ENCODE measurements at regions not wholly inside any gene's neighbourhood (a gene's known extent, or its start where the extent isn't known, plus 50 kb on each side); places are given as distances from the start of the nearest gene placed in this dataset.
"Not testable (repeated sequence)": the region's sequence is repeated elsewhere in the genome, so short reads cannot be mapped to it uniquely, and the experiment has no call there.

DNA sequence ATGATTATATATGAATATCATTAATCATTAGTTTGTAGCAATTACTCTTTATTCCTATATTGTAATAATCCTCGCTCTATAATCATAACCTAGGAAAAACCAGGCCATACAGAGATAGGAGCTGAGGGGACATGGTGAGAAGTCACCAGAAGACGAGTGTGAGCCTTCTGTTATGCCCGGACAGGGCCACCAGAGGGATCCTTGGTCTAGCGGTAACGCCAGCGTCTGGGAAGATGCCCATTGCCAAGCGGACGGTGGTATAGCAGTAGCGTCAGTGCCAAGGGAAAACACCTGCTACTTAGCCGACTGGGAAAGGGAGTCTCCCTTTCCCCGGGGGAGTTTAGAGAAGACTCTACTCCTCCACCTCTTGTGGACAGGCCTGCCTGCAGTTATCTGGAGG lies 1347.6 kb downstream of the GATA3 start:
- H3K27ac ChIP-seq, POLR2A ChIA-PET, H3K4me3 ChIP-seq, ATAC-seq, H3K4me2 ChIP-seq, H3K4me1 ChIP-seq, H3K9me3 ChIP-seq, FAIRE-seq: not testable (repeated sequence)
- 6% methylated on average over 10 of the region's 11 CpGs for WGBS (ENCODE audit: missing lambda C conversion rate)
- DNase-seq (ENCODE audit: low read depth in 1 of 2, low spot score in 1 of 2) = peak in 1 of 2 experiments; percentile 44
- peak; percentile 17 to 47; a peak in 2 of 5 replicates for TF ChIP-seq RAD21 (conservative IDR thresholded peaks at IDR 0.05 in 1 of 2, IDR thresholded peaks at IDR 0.05 in 1 of 2)
- TF ChIP-seq, protein P1, sequence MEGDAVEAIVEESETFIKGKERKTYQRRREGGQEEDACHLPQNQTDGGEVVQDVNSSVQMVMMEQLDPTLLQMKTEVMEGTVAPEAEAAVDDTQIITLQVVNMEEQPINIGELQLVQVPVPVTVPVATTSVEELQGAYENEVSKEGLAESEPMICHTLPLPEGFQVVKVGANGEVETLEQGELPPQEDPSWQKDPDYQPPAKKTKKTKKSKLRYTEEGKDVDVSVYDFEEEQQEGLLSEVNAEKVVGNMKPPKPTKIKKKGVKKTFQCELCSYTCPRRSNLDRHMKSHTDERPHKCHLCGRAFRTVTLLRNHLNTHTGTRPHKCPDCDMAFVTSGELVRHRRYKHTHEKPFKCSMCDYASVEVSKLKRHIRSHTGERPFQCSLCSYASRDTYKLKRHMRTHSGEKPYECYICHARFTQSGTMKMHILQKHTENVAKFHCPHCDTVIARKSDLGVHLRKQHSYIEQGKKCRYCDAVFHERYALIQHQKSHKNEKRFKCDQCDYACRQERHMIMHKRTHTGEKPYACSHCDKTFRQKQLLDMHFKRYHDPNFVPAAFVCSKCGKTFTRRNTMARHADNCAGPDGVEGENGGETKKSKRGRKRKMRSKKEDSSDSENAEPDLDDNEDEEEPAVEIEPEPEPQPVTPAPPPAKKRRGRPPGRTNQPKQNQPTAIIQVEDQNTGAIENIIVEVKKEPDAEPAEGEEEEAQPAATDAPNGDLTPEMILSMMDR (IDR thresholded peaks at IDR 0.05) = 0 out of 3 replicates have a peak, but pooled peaks have one; percentile 6
- CTCF ChIA-PET = interaction anchor here (1.1 kb wide), 1 partner anchor 47 kb away, joined by 3 read pairs; no protein-coding TSS in a partner anchor

DNA sequence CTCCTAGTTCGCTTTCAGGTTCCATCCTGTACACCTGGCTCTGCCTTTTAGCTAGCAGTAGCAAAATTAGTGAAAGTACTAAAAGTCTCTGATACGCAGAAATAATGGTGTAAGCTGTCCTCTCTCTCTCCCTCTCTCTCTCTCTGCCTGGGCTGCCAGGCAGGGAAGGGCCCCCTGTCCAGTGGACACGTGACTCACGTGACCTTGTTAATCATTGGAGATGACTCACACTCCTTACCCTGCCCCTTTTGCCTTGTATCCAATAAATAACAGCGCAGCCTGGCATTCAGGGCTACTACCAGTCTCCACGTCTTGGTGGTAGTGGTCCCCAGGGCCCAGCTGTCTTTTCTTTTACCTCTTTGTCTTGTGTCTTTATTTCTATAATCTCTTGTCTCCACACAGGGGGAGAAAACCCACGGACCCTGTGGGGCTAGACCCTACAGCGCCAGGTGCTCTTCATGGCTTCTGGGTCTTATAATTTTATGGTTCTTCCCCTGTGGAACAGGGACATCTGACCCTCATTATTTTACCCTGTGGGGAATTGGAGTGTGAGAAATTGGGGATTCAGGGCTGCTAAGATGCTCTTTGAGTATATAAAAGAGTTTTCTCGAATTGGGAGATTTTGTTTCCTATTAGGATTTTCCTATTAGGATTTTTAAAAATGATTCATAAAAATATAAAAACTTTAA lies 1348.2 kb downstream of the GATA3 start:
- H3K4me1 ChIP-seq; POLR2A ChIA-PET; H3K4me3 ChIP-seq; H3K9me3 ChIP-seq; ATAC-seq; H3K27ac ChIP-seq; DNase-seq (ENCODE audit: low read depth in 1 of 2, low spot score in 1 of 2); CTCF ChIA-PET; FAIRE-seq; H3K4me2 ChIP-seq: not testable (repeated sequence)
- 6% methylated on average over 9 of the region's 9 CpGs for WGBS (ENCODE audit: missing lambda C conversion rate)
- TF ChIP-seq, protein P2, sequence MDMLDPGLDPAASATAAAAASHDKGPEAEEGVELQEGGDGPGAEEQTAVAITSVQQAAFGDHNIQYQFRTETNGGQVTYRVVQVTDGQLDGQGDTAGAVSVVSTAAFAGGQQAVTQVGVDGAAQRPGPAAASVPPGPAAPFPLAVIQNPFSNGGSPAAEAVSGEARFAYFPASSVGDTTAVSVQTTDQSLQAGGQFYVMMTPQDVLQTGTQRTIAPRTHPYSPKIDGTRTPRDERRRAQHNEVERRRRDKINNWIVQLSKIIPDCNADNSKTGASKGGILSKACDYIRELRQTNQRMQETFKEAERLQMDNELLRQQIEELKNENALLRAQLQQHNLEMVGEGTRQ (IDR thresholded peaks at IDR 0.05) = peak; percentile 35; the same call in 1 of the 2 replicates

DNA sequence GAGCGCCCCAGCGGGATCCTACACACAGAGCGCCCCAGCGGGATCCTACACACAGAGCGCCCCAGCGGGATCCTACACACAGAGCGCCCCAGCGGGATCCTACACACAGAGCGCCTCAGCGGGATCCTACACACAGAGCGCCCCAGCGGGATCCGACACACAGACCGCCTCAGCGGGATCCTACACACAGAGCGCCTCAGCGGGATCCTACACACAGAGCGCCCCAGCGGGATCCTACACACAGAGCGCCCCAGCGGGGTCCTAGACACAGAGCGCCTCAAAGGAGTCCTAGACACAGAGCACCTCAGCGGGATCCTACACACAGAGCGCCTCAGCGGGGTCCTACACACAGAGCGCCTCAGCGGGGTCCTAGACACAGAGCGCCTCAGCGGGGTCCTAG lies 1352.7 kb downstream of the GATA3 start:
- H3K9me3 ChIP-seq; POLR2A ChIA-PET; DNase-seq (ENCODE audit: low read depth in 1 of 2, low spot score in 1 of 2); CTCF ChIA-PET; ATAC-seq; FAIRE-seq; H3K4me1 ChIP-seq; H3K27ac ChIP-seq; H3K4me2 ChIP-seq; H3K4me3 ChIP-seq: not testable (repeated sequence)
- WGBS (ENCODE audit: missing lambda C conversion rate) = 71% methylated on average over 27 of the region's 29 CpGs

DNA sequence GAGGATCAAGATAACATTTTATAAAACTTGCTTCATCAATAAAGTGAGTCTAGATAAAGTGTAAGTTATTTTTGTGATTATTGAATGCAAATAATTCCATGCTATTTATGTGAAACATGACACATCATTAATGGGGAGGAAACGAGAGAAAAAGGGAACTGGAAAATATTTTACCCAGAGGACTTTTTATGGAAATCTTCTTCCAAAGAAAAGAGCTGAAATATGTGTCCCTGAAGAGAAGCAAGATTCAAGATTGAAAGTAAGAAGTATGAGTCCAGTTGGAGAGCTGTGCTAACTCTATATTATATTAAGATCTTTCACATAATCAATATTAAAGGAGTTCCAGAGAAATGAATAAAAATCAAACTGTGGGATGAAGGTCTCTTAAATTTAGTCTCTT lies 1361.8 kb downstream of the GATA3 start:
- no peak for ATAC-seq
- TF ChIP-seq, protein P3, sequence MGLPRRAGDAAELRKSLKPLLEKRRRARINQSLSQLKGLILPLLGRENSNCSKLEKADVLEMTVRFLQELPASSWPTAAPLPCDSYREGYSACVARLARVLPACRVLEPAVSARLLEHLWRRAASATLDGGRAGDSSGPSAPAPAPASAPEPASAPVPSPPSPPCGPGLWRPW (IDR thresholded peaks at IDR 0.05) = no peak
- TF ChIP-seq CBX2 (IDR thresholded peaks at IDR 0.05; ENCODE audit: borderline replicate concordance, low read depth) = no peak

DNA sequence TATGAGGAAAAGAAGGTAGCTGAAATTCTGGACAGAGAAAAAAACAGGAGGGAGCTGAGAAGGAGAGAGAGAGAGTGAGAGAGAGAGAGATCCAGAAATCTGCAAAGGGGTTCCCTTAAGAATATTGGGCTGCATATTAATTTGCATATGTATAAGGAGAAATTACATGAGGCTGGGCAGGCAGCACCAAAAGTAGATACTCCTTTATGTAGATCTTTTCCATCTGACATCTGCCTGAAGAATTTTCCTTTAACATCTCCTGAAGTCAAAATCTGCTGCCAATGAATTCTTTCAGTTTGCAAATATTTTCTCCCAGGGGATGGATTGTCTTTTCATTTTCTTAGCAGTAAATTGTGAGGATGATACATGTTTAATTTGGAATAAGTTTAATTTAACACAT lies 1365.3 kb downstream of the GATA3 start:
- FAIRE-seq (no peak), ATAC-seq (no peak), DNase-seq (ENCODE audit: low read depth in 1 of 2, low spot score in 1 of 2) (no peak)
- TF ChIP-seq HOXA7 (CRISPR knock-in tag; IDR thresholded peaks at IDR 0.05) (no peak), KDM1A (IDR thresholded peaks at IDR 0.05; ENCODE audit: low read depth) (no peak), EP300 (IDR thresholded peaks at IDR 0.05) (no peak), ZSCAN20 (CRISPR knock-in tag; IDR thresholded peaks at IDR 0.05) (no peak)
- TF ChIP-seq, protein P2 (IDR thresholded peaks at IDR 0.05) = no peak
- TF ChIP-seq, protein P4, sequence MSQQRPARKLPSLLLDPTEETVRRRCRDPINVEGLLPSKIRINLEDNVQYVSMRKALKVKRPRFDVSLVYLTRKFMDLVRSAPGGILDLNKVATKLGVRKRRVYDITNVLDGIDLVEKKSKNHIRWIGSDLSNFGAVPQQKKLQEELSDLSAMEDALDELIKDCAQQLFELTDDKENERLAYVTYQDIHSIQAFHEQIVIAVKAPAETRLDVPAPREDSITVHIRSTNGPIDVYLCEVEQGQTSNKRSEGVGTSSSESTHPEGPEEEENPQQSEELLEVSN (IDR thresholded peaks at IDR 0.05; ENCODE audit: borderline replicate concordance, low read depth) = no peak
- no peak overlapping the region for H3K4me2 ChIP-seq
- no peak overlapping the region for H3K4me3 ChIP-seq
- no peaks in the 10 kb centered on the region for H3K9me3 ChIP-seq
- no peak overlapping the region for H3K27ac ChIP-seq
- no peaks in the 10 kb centered on the region for H3K4me1 ChIP-seq
- CTCF ChIA-PET = no interaction called here
- POLR2A ChIA-PET = no interaction called here

More for the DNA sequence above, 1361.8 kb downstream of the GATA3 start:
- WGBS (ENCODE audit: missing lambda C conversion rate) = 0% methylated on average over 1 of the region's 1 CpG
- POLR2A ChIA-PET = no interaction called here
- Histone ChIP-seq H3K4me2 (no peak overlapping the region), H3K4me3 (no peak overlapping the region), H3K27ac (no peak overlapping the region), H3K9me3 (no peaks in the 10 kb centered on the region), H3K4me1 (no peaks in the 10 kb centered on the region)
- FAIRE-seq (no peak), DNase-seq (ENCODE audit: low read depth in 1 of 2, low spot score in 1 of 2) (no peak)
- CTCF ChIA-PET = no interaction called here
